H1 (cell line): ENCODE measurements at regions not wholly inside any gene's neighbourhood (a gene's known extent, or its start where the extent isn't known, plus 50 kb on each side); places are given as distances from the start of the nearest gene placed in this dataset.

Experiments
- CTCF ChIA-PET: fragments of 300-600 bp; sonication (Branson Sonifier 250); formaldehyde crosslinking; loops from one replicate; lab custom pipeline; 2021; ENCODE audit not compliant: partially characterized antibody; lab: Charles Lee
- POLR2A ChIA-PET: fragments of 300-600 bp; sonication (Branson Sonifier 250); formaldehyde crosslinking; loops from one replicate; lab custom pipeline; 2021; ENCODE audit warnings: inconsistent platforms; ENCODE audit not compliant: partially characterized antibody; lab: Charles Lee
- DNase-seq, 2 experiments: peaks; one replicate each; pipeline versions ENCODE4 v3.0.0 to v3.0.0-alpha.2; 2010 to 2022; ENCODE audit warnings: low spot score in 2 of 2, low read depth in 1 of 2, mixed read lengths in 1 of 2
- FAIRE-seq: peaks from 2 replicates; lab custom pipeline; 2011; peaks lifted over from hg19 to GRCh38; lab: Jason Lieb, UNC
- H2AFZ ChIP-seq: 2 replicates; pipeline ENCODE4 v1.8.1; 2012; ENCODE audit warnings: low read length, inconsistent platforms
- H2AK5ac ChIP-seq: 2 replicates; pipeline ENCODE4 v1.6.1; 2013; ENCODE audit warnings: low read depth, low read length
- H2BK120ac ChIP-seq: replicated peaks from 2 replicates; pipeline ENCODE3; 2013; ENCODE audit warnings: low read depth, low read length, inconsistent platforms
- H2BK12ac ChIP-seq: 2 replicates; pipeline ENCODE4 v1.6.1; 2013; ENCODE audit warnings: low read depth, low read length
- H2BK15ac ChIP-seq: 2 replicates; pipeline ENCODE4 v1.6.1; 2013; ENCODE audit warnings: low read length
- H2BK20ac ChIP-seq: 2 replicates; pipeline ENCODE4 v1.6.1; 2013; ENCODE audit warnings: low read length
- H2BK5ac ChIP-seq: 2 replicates; pipeline ENCODE4 v1.6.1; 2013; ENCODE audit warnings: low read depth, low read length
- H3K14ac ChIP-seq: 2 replicates; pipeline ENCODE4 v1.6.1; 2013; ENCODE audit warnings: inconsistent platforms; ENCODE audit not compliant: insufficient read length
- H3K18ac ChIP-seq: 2 replicates; pipeline ENCODE4 v1.6.1; 2013; ENCODE audit warnings: low read length; ENCODE audit errors: extremely low read depth
- H3K23ac ChIP-seq: 2 replicates; pipeline ENCODE4 v1.6.1; 2013; ENCODE audit warnings: inconsistent platforms; ENCODE audit not compliant: insufficient read length
- H3K23me2 ChIP-seq: 2 replicates; pipeline ENCODE4 v1.6.1; 2013; ENCODE audit warnings: low read depth, low read length
- H3K27ac ChIP-seq: 2 replicates; pipeline ENCODE4 v1.6.1; 2011; ENCODE audit warnings: low read depth, low read length, inconsistent platforms
- H3K27me3 ChIP-seq, 4 experiments: replicated peaks in 1 of 4; 1 replicate in 1 of 4; 2 replicates in 3 of 4; pipeline versions ENCODE4 v1.6.1 to v1.8.1; 2011 to 2013; ENCODE audit warnings: low read length in 3 of 4, mild to moderate bottlenecking in 3 of 4, inconsistent platforms in 2 of 4, mixed read lengths in 2 of 4, moderate library complexity in 1 of 4; ENCODE audit not compliant: control insufficient read depth in 3 of 4, insufficient read depth in 3 of 4; ENCODE audit errors: extremely low read depth in 1 of 4
- H3K36me3 ChIP-seq, 4 experiments: 2 replicates each; pipeline versions ENCODE4 v1.6.1 to v1.8.1; 2011 to 2013; ENCODE audit warnings: mild to moderate bottlenecking in 4 of 4, low read length in 3 of 4, moderate library complexity in 2 of 4, control low read depth in 1 of 4, inconsistent platforms in 1 of 4; ENCODE audit not compliant: insufficient read depth in 4 of 4, control insufficient read depth in 2 of 4
- H3K4ac ChIP-seq: replicated peaks from 2 replicates; pipeline ENCODE3; 2013; ENCODE audit warnings: low read length, low read depth, mixed read lengths, inconsistent platforms; ENCODE audit not compliant: insufficient read length
- H3K4me1 ChIP-seq, 4 experiments: replicated peaks in 1 of 4; 1 replicate in 1 of 4; 2 replicates in 3 of 4; pipeline versions ENCODE4 v1.6.1 to v1.8.1; 2011 to 2013; ENCODE audit warnings: low read length in 3 of 4, inconsistent platforms in 2 of 4, mixed read lengths in 1 of 4; ENCODE audit not compliant: insufficient read depth in 4 of 4, control insufficient read depth in 3 of 4
- H3K4me2 ChIP-seq, 2 experiments: 2 replicates each; pipeline versions ENCODE4 v1.6.1 to v1.8.1; 2011 to 2013; ENCODE audit warnings: low read depth in 2 of 2, low read length in 2 of 2, control low read depth in 1 of 2, inconsistent platforms in 1 of 2, mild to moderate bottlenecking in 1 of 2; ENCODE audit not compliant: insufficient read depth in 1 of 2
- H3K4me3 ChIP-seq, 4 experiments: fragments of 200-600, 300-600 bp in 1 of 4; sonication (generic), shearing (Covaris generic), sonication (Bioruptor Twin) in 1 of 4; 2 replicates each; pipeline versions ENCODE4 v1.5.1 to v1.8.1; 2011 to 2016; ENCODE audit warnings: low read length in 4 of 4, low read depth in 3 of 4, control low read depth in 2 of 4, inconsistent platforms in 2 of 4, mild to moderate bottlenecking in 2 of 4, mixed read lengths in 1 of 4, moderate library complexity in 1 of 4; ENCODE audit not compliant: insufficient read depth in 2 of 4; ENCODE audit errors: extremely low read depth in 1 of 4
- H3K56ac ChIP-seq: replicated peaks from 2 replicates; pipeline ENCODE3; 2013; ENCODE audit warnings: low read depth, mild to moderate bottlenecking, mixed read lengths, low read length, inconsistent platforms; ENCODE audit not compliant: insufficient read length
- H3K79me1 ChIP-seq: 2 replicates; pipeline ENCODE4 v1.6.1; 2013; ENCODE audit warnings: low read depth, low read length, control low read depth
- H3K79me2 ChIP-seq, 2 experiments: 2 replicates each; pipeline versions ENCODE4 v1.6.1 to v1.8.1; 2012 to 2013; ENCODE audit warnings: low read length in 2 of 2, mild to moderate bottlenecking in 2 of 2, inconsistent platforms in 1 of 2; ENCODE audit not compliant: insufficient read depth in 2 of 2, control insufficient read depth in 1 of 2
- H3K9ac ChIP-seq, 4 experiments: replicated peaks in 1 of 4; 1 replicate in 1 of 4; 2 replicates in 3 of 4; pipeline versions ENCODE4 v1.6.1 to v1.8.1; 2011 to 2013; ENCODE audit warnings: low read depth in 3 of 4, low read length in 3 of 4, control low read depth in 2 of 4, mild to moderate bottlenecking in 2 of 4, moderate library complexity in 2 of 4, inconsistent platforms in 1 of 4; ENCODE audit errors: extremely low read depth in 1 of 4
- H3K9me3 ChIP-seq, 2 experiments: 2 replicates each; pipeline versions ENCODE4 v1.6.1 to v1.8.1; 2012 to 2013; ENCODE audit warnings: mild to moderate bottlenecking in 2 of 2, moderate library complexity in 2 of 2, control low read depth in 1 of 2, inconsistent platforms in 1 of 2, low read depth in 1 of 2, low read length in 1 of 2, mixed read lengths in 1 of 2; ENCODE audit not compliant: insufficient read depth in 2 of 2
- H4K20me1 ChIP-seq, 2 experiments: replicated peaks in 1 of 2; 2 replicates each; pipeline versions ENCODE3 to v1.8.1; 2011 to 2013; ENCODE audit warnings: inconsistent platforms in 2 of 2, low read length in 2 of 2, mild to moderate bottlenecking in 1 of 2; ENCODE audit not compliant: insufficient read depth in 2 of 2, control insufficient read depth in 1 of 2
- H4K5ac ChIP-seq: 2 replicates; pipeline ENCODE4 v1.6.1; 2013; ENCODE audit warnings: low read length, low read depth, mixed read lengths, inconsistent platforms; ENCODE audit not compliant: insufficient read length
- H4K8ac ChIP-seq: 2 replicates; pipeline ENCODE4 v1.8.0; 2013; ENCODE audit warnings: mild to moderate bottlenecking, moderate library complexity, low read length, inconsistent platforms; ENCODE audit not compliant: insufficient read depth; ENCODE audit errors: extremely low read depth
- H4K91ac ChIP-seq: replicated peaks from 2 replicates; pipeline ENCODE3; 2013; ENCODE audit warnings: low read length, mixed read lengths, inconsistent platforms; ENCODE audit not compliant: insufficient read length
- SIX5 ChIP-seq: IDR thresholded peaks from 2 replicates; pipeline ENCODE4 v1.6.1; 2011; ENCODE audit warnings: mild to moderate bottlenecking, low read depth, low read length
- YY1 ChIP-seq: IDR thresholded peaks from 2 replicates; pipeline ENCODE4 v1.6.1; 2011; ENCODE audit warnings: low read depth, mild to moderate bottlenecking, low read length
- WGBS, 2 experiments: shearing (Covaris generic) in 1 of 2; methylation state at CpG; one replicate each; pipeline versions ENCODE4 v1.1.6 to v1.1.7; 2013 to 2015; ENCODE audit warnings: low lambda C conversion rate in 2 of 2, mixed read lengths in 2 of 2, inconsistent platforms in 1 of 2, low coverage in 1 of 2, missing lambda C conversion rate in 1 of 2; ENCODE audit not compliant: insufficient replicate concordance in 2 of 2, insufficient coverage in 1 of 2, insufficient read length in 1 of 2; ENCODE audit errors: extremely low coverage in 1 of 2, missing lambda C conversion rate in 1 of 2; 5-methylcytosine and 5-hydroxymethylcytosine counted together

DNA sequence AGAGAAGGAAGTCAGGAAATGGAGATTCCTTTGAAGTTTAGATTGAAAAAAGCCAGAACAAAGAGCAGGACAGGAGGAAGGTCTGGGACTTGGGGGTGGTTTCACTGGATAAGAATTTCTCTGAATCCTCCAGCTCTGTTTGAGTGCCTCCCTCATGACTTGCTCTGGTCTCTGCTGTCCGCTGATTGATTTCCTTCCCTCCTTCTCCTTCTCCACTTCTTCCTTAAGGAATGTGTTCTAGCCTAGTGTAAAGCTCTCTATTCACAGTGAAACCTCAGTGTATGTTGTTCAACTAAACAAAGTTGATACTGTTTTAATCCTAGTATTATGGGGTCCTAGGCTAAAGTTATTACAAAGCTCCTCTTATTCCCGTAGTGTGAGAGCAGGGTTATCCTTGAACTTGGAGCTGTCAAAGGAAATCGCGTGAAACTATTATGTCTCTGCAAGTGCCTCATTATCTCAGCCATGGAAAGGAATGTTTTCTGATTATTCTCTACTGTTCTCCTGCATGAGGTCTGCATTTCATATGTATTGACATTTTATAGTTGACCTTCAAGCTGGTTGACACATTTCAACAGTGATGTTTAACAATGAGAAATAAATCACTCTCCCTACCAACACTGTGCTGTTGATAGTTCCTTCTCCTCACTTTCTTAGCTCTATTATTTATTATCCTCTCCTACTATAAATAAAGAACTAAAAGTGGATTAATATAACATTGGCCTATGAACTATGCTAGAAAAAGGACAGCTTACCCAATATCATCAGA is 82.7 kb upstream of the KCTD3 start:
- CTCF ChIA-PET: interaction anchor here (1.0 to 1.2 kb wide), 2 partner anchors 42 to 661 kb away, joined by 4 read pairs; no protein-coding TSS in a partner anchor
- WGBS, 2 experiments: 91% methylated on average over 4 of the region's 4 CpGs; no CpG with 5 or more reads in 1 of the 2 experiments
- no peak overlapping the region for H4K91ac ChIP-seq

More for the DNA sequence above, 82.7 kb upstream of the KCTD3 start:
- no peak overlapping the region for H3K9ac ChIP-seq
- no peaks in the 10 kb centered on the region for H3K27me3 ChIP-seq
- H2AFZ ChIP-seq: 0 out of 2 replicates have a peak overlapping the region, but pooled peaks have one; percentile 46
- POLR2A ChIA-PET: no interaction called here
- TF ChIP-seq SIX5 (no peak), YY1 (no peak)
- no peak overlapping the region for H4K5ac ChIP-seq
- H2AK5ac ChIP-seq: no peak overlapping the region
- no peak overlapping the region for H2BK5ac ChIP-seq
- no peak overlapping the region for H2BK20ac ChIP-seq
- no peaks in the 10 kb centered on the region for H4K20me1 ChIP-seq
- FAIRE-seq (no peak), DNase-seq (peak in 1 of 2 experiments; percentile 2)
- H2BK15ac ChIP-seq: no peak overlapping the region
- H3K23me2 ChIP-seq: no peaks in the 10 kb centered on the region
- peaks cover 0 to 2% (median 0%) of the 10 kb centered on the region in 4 experiments; a peak in 1 of 7 replicates for H3K4me1 ChIP-seq
- H3K4ac ChIP-seq: no peak overlapping the region
- H3K36me3 ChIP-seq: no peaks in the 10 kb centered on the region
- H3K79me1 ChIP-seq: no peaks in the 10 kb centered on the region
- no peak overlapping the region for H3K18ac ChIP-seq
- no peak overlapping the region for H3K27ac ChIP-seq
- no peaks in the 10 kb centered on the region for H3K9me3 ChIP-seq
- H3K23ac ChIP-seq: no peak overlapping the region
- H2BK12ac ChIP-seq: no peak overlapping the region
- H3K56ac ChIP-seq: no peak overlapping the region
- no peak overlapping the region for H3K14ac ChIP-seq
- H3K4me3 ChIP-seq: no peak overlapping the region
- no peaks in the 10 kb centered on the region for H3K79me2 ChIP-seq
- H4K8ac ChIP-seq: no peak overlapping the region
- no peak overlapping the region for H3K4me2 ChIP-seq
- no peak overlapping the region for H2BK120ac ChIP-seq
